ENCODE measurements at regions not wholly inside any gene's neighbourhood (a gene's known extent, or its start where the extent isn't known, plus 50 kb on each side); places are given as distances from the start of the nearest gene placed in this dataset.

DNA sequence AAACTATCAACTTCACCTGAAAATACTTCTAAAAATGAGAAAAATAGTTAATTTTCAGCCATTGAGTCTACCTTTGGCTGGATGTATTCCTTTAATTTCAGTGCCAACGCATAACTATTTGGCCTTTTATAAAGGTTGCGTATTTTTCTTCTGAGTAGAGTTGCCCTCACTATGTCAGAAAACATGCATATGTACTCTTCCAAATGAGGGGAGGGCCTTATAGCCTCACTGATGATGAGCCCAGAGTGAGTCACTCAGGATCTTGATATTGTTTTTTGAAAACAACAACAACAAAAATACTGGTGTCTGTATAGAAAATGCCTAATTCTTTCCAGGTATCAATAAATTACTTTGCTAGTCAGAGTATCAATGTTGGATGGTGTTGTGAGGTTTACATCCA, 349.3 kb downstream of the FBXO8 start:
- peak; percentile 56 for DNase-seq
- Histone ChIP-seq H3K27ac (no peak overlapping the region), H2AFZ (no peak overlapping the region), H3F3A (ENCODE audit: insufficient read depth) (no peaks in the 10 kb centered on the region), H3K79me2 (ENCODE audit: insufficient read depth) (no peaks in the 10 kb centered on the region), H4K20me1 (ENCODE audit: insufficient read depth) (no peaks in the 10 kb centered on the region), H3K9me3 (ENCODE audit: low read depth) (no peaks in the 10 kb centered on the region), H3K4me2 (ENCODE audit: unreplicated experiment) (no peak overlapping the region), H3K4me1 (ENCODE audit: insufficient read depth) (peaks cover 10% of the 10 kb centered on the region; the same call in 1 of the 2 replicates), H3K27me3 (replicated peaks; ENCODE audit: insufficient read depth) (no peaks in the 10 kb centered on the region), H3K4me3 (no peak overlapping the region), H3K9me2 (ENCODE audit: insufficient read depth) (no peaks in the 10 kb centered on the region), H3K36me3 (ENCODE audit: low read depth) (no peaks in the 10 kb centered on the region), H3K9ac (no peak overlapping the region)
- TF ChIP-seq EZH2 (IDR thresholded peaks at IDR 0.05; ENCODE audit: insufficient read depth, poor library complexity, severe bottlenecking) (no peak), EZH2phosphoT487 (IDR thresholded peaks at IDR 0.05; ENCODE audit: insufficient read depth, low read depth) (no peak)
- WGBS, 2 experiments (ENCODE audit: low coverage in 1 of 2, low lambda C conversion rate in 2 of 2, missing lambda C conversion rate in 2 of 2): 39 to 42% methylated on average over 2 of the region's 2 CpGs
- in situ Hi-C loops (cut with MboI): no loop called here

DNA sequence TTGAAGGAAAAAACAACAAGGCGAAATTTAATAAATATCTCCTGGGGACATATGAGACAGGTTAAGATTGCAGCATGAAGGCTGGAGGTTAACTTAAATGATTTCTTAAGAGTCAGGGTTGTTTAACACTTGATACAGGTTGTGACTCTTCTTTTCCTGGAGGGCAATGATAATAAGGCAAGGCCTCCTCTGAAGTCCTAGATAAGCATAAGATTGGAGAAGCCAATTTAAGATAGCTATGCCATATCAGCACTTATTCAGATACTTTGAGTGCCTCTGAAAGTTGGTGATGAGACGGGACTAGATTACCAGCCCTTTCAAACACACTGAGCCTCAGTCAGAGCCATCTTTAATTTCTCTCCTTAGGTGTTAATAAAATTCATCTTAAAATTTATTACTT, 350.8 kb downstream of the FBXO8 start:
- H3K4me2 ChIP-seq (ENCODE audit: unreplicated experiment): no peak overlapping the region
- DNase-seq: no peak
- H3K9me3 ChIP-seq (ENCODE audit: low read depth): no peaks in the 10 kb centered on the region
- H3K36me3 ChIP-seq (ENCODE audit: low read depth): no peaks in the 10 kb centered on the region
- no peaks in the 10 kb centered on the region for H4K20me1 ChIP-seq (ENCODE audit: insufficient read depth)
- H3K9me2 ChIP-seq (ENCODE audit: insufficient read depth): no peaks in the 10 kb centered on the region
- peaks cover 10% of the 10 kb centered on the region; the same call in 1 of the 2 replicates for H3K4me1 ChIP-seq (ENCODE audit: insufficient read depth)
- WGBS, 2 experiments (ENCODE audit: low coverage in 1 of 2, low lambda C conversion rate in 2 of 2, missing lambda C conversion rate in 2 of 2): 63 to 69% methylated on average over 2 of the region's 2 CpGs
- no peaks in the 10 kb centered on the region for H3F3A ChIP-seq (ENCODE audit: insufficient read depth)
- no peaks in the 10 kb centered on the region for H3K79me2 ChIP-seq (ENCODE audit: insufficient read depth)
- in situ Hi-C loops (cut with MboI): no loop called here
- TF ChIP-seq EZH2phosphoT487 (IDR thresholded peaks at IDR 0.05; ENCODE audit: insufficient read depth, low read depth) (no peak), EZH2 (IDR thresholded peaks at IDR 0.05; ENCODE audit: insufficient read depth, poor library complexity, severe bottlenecking) (no peak)
- H3K9ac ChIP-seq: no peak overlapping the region
- no peak overlapping the region for H3K27ac ChIP-seq
- H3K4me3 ChIP-seq: no peak overlapping the region
- H3K27me3 ChIP-seq (replicated peaks; ENCODE audit: insufficient read depth): no peaks in the 10 kb centered on the region
- no peak overlapping the region for H2AFZ ChIP-seq

DNA sequence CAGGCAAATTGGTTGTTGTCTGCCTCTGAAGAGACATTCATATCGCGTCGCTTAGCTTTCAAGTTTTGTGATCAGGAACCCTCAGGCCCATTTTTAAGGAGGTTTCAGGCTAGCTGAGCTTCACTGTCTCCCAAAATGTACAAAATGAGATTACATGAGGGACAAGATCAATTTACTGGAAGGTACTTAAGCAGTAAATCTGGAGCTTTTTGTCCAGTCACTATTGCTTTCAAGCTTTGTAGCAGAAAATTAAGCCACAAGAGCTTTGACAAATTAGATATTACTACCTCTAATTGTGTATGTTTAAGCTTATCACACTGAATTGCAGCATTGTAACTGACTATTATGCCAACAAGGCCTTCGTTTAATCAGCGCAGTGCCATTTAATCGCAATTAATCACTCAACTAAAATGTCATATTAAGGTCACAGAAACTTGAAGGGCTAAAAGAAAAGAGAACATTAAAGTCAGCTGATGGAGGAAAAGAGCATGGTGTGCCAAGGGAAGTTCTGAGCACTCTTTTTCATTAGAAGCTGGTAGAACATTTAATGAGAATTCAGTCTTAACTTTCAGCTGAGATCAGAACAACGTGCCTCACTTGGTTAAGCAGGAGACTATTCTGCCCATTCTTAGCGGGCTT, 353.0 kb downstream of the FBXO8 start:
- Histone ChIP-seq H3K27ac (no peak overlapping the region), H3K4me1 (ENCODE audit: insufficient read depth) (peaks cover 10% of the 10 kb centered on the region; the same call in 1 of the 2 replicates), H4K20me1 (ENCODE audit: insufficient read depth) (no peaks in the 10 kb centered on the region), H3K4me3 (no peak overlapping the region), H3K9ac (no peak overlapping the region), H3K4me2 (ENCODE audit: unreplicated experiment) (no peak overlapping the region), H3K36me3 (ENCODE audit: low read depth) (no peaks in the 10 kb centered on the region), H3K79me2 (ENCODE audit: insufficient read depth) (no peaks in the 10 kb centered on the region), H3F3A (ENCODE audit: insufficient read depth) (no peaks in the 10 kb centered on the region), H3K27me3 (replicated peaks; ENCODE audit: insufficient read depth) (no peaks in the 10 kb centered on the region), H3K9me2 (ENCODE audit: insufficient read depth) (no peaks in the 10 kb centered on the region), H2AFZ (no peak overlapping the region), H3K9me3 (ENCODE audit: low read depth) (no peaks in the 10 kb centered on the region)
- WGBS, 2 experiments (ENCODE audit: low coverage in 1 of 2, low lambda C conversion rate in 2 of 2, missing lambda C conversion rate in 2 of 2): 77 to 82% methylated on average over 8 of the region's 8 CpGs
- TF ChIP-seq EZH2phosphoT487 (IDR thresholded peaks at IDR 0.05; ENCODE audit: insufficient read depth, low read depth): no peak
- no peak for TF ChIP-seq EZH2 (IDR thresholded peaks at IDR 0.05; ENCODE audit: insufficient read depth, poor library complexity, severe bottlenecking)
- DNase-seq: no peak
- in situ Hi-C loops (cut with MboI): no loop called here

DNA sequence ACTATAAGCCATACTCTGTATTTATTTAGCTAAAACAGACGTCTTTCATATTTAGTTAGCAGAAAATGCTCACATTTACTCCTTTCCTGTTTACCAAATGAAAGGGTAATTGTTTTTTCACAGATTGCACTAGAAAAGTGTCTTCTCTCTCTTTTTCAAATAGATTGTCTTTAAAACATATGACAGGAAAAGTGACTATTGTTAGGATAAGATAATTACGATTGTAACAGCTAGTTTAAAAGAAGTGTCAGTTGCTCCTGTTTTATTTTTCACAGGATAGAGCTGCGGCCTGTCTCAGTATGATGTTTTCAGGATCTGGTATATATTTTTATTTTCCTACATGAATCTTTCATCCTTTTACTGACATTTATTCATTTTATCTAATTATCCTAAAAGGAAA, 353.5 kb downstream of the FBXO8 start:
- H3F3A ChIP-seq (ENCODE audit: insufficient read depth): no peaks in the 10 kb centered on the region
- no peak overlapping the region for H3K4me3 ChIP-seq
- no peak for DNase-seq
- H3K27me3 ChIP-seq (replicated peaks; ENCODE audit: insufficient read depth): no peaks in the 10 kb centered on the region
- TF ChIP-seq EZH2phosphoT487 (IDR thresholded peaks at IDR 0.05; ENCODE audit: insufficient read depth, low read depth): no peak
- no peak for TF ChIP-seq EZH2 (IDR thresholded peaks at IDR 0.05; ENCODE audit: insufficient read depth, poor library complexity, severe bottlenecking)
- H3K4me2 ChIP-seq (ENCODE audit: unreplicated experiment): no peak overlapping the region
- H3K27ac ChIP-seq: no peak overlapping the region
- H3K9ac ChIP-seq: no peak overlapping the region
- in situ Hi-C loops (cut with MboI): no loop called here
- no peaks in the 10 kb centered on the region for H3K79me2 ChIP-seq (ENCODE audit: insufficient read depth)
- peaks cover 10% of the 10 kb centered on the region; the same call in 1 of the 2 replicates for H3K4me1 ChIP-seq (ENCODE audit: insufficient read depth)
- no peaks in the 10 kb centered on the region for H3K9me3 ChIP-seq (ENCODE audit: low read depth)
- 87 to 90% methylated on average over 3 of the region's 3 CpGs for WGBS, 2 experiments (ENCODE audit: low coverage in 1 of 2, low lambda C conversion rate in 2 of 2, missing lambda C conversion rate in 2 of 2)
- no peaks in the 10 kb centered on the region for H4K20me1 ChIP-seq (ENCODE audit: insufficient read depth)
- H3K9me2 ChIP-seq (ENCODE audit: insufficient read depth): no peaks in the 10 kb centered on the region
- H2AFZ ChIP-seq: no peak overlapping the region
- no peaks in the 10 kb centered on the region for H3K36me3 ChIP-seq (ENCODE audit: low read depth)

Data from GM23248 (cell line).